NCI-H1694 (cell line): ENCODE measurements at regions not wholly inside any gene's neighbourhood (a gene's known extent, or its start where the extent isn't known, plus 50 kb on each side); places are given as distances from the start of the nearest gene placed in this dataset.
"Not testable (repeated sequence)": the region's sequence is repeated elsewhere in the genome, so short reads cannot be mapped to it uniquely, and the experiment has no call there.

Source experiments
- DNase-seq: peaks from one replicate; lab custom pipeline; 2025; lab: John Stamatoyannopoulos, UW

DNA sequence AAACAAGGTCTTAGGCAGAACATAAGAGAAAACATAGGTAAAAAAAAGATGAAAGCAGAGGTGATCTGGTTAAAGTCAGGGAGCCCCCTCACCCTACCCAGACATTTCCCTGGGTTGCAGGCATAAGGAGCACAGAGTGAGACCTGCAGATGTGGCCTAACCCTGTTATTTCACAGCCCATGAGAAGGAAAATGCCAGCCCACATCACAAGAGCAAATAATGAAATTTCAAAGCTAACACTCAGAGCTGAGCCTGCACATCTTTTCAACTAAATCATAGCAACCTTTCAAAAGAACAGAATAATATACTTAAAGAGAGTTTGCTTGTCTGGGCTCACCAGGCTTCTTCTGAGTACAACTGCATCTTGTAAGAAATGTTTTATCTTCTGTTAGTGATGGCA lies 295.4 kb downstream of the RPAP3 start:
- DNase-seq, result no peak

DNA sequence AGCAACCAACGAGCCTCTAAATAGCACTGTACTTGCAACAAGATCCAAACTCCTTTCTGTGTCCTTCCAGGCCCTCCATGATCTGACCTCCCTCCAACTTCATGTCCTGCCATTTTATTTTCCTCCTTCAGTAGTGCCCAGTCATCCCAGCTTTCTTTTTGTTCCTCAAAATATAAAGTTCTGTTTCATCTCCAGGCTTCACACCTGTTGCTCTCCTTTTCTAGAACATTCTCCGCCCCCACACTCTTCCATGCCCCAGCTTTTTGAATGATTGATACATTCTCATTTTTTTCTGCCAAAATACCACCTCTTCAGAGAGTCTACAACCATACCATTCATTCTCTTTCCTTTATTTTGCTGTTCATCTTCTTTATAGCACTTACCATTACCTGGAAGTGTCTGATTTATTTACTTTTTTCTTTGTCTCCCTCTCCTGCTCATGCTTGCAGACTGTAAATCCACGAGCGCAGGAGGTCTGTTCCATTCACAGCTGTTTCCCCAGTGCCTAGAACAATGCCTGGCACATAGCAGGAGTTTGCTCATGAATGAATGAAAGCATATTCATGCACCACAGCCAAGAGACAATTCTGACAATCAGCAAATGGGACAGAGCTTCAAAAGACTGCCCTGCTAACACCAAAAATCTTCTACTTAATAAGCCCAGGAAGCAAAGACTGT lies 296.4 kb downstream of the RPAP3 start:
- no peak for DNase-seq

DNA sequence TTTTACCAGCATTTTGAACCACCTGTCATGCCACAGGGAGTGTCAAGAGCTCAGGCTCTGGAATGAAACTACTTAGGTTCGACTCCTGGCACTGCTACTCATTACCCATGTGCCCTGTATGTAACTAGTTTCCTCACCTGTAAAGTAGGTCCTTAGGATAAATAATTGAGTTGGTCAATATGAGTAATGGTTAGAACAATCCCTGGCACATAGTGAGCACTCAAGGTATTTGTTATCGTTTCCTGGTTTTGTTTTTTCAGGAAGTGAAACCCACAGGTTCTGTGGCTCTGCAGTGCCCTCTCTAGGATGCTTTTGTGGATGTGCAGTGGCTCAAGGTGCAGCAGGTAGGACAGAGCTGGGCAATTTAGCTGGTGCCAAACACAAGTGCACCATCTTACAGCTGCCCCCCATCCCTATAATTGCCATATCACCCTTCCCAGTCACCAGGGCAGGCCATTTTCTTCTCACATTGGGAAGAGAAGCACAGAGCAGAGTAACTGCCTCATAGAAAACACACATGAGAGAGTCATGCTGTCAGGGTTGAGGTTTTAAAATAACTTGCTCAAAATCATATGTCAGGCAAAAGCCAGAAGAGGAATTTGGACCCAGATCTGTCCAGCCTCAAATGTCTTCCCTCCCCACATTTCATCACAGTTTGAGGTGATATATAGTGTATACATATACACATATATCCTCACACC lies 297.5 kb downstream of the RPAP3 start:
- DNase-seq, result no peak

DNA sequence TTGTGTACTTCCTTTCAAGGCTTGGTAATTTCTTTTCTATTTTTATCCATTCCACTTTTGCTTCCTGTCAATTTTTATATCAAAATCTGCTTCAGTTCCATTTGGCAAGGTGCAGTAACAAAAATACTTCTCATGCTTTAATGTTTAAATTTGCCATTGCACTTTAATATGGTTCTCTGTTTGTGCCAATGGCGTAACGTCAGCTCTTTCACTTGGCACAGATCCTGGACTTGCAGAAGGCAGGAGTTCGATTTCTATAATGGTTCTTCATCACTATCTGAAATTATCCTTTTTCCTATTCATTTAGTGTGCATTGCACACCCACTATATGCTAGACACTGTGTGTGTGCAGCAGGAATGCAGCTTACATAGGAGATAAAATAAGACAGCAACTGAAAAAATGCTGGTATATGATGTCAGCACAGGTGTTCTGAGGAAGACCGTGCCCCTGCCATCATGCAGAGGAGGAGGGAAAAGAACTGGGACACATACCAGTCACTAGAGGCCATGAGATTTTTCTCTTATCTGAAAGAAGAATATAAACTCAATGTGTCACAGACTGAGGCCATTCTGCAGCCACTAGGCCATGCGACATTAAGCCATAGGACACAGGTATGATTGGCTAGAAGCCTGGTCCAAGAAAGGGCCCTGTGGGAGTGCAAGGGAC lies 298.2 kb downstream of the RPAP3 start:
- DNase-seq, result no peak

DNA sequence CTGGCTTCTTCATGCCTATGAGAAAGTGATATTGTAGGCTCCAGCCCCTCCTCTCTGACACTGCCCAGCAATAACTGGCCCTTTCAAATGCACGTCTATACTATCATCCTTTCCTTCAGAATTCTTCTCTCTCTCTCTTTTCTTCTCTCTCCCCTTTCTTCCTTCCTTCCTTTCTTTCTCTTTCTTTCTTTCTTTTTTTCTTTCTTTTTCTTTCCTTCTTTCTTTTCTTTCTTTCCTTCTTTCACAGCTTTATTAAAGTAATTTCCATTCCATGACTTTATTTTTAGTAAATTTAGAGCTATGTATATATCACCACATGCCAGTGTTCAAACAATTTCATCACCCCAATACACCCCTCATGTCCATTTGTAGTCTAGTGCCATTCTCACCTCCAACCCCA lies 302.1 kb downstream of the RPAP3 start:
- no peak for DNase-seq

DNA sequence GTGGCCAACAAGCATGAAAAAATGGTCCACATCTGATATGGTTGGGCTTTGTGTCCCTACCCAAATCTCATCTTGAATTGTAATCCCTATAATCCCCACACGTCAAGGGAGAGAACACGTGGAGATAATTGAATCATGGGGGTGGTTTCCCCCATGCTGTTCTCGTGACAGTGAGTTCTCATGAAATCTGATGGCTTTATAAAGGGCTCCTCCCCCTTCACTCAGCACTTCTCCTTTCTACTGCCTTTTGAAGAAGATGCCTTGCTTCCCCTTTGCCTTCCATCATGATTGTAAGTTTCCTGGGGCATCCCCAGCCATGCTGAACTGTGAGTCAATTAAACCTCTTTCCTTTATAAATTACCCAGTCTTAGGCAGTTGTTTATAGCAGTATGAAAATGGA lies 304.6 kb downstream of the RPAP3 start:
- not testable (repeated sequence) for DNase-seq

DNA sequence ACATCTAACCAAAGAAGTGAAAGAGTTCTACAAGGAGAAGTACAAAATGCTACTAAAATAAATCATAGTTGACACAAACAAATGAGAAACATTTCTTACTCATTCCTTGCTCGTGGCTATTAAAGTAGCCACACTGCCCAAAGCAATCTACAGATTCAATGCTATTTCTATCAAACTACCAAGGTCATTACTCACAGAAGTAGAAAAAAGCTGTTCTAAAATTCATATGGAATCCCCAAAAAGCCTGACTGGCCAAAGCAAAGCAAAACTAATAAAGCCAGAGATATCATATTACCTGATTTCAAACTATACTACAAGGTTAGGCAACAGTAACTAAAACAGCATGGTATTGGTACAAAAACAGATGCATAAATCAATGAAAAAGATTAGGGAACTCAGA lies 305.6 kb downstream of the RPAP3 start:
- DNase-seq, result no peak

DNA sequence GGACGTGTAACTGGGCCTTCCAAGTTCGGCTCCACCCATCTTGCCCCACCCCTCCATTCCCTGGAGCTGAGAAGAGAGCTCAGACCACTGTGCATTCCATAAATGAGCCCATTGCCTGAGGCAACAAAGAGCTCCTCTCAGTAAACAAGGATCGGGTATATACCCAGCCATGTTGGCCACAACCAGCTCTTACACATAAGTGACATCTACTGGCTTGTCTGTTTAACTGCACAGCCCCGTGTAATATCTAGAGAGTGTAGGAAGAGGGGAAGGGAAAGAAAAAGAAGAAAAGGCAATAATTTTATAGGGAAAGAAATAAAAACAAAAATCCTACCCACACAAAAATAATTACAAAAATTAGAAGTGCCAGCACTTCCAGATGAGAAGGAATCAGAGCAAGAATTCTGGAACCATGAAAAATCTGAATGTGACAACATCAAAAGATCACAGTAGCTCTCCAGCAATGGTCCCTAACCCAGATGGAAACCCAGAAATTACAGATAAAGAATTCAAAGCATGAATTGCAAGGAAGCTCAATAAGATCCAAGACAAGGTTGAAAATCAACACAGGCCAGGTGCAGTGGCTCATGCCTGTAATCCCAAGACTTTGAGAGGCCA lies 308.1 kb downstream of the RPAP3 start:
- DNase-seq, result no peak

DNA sequence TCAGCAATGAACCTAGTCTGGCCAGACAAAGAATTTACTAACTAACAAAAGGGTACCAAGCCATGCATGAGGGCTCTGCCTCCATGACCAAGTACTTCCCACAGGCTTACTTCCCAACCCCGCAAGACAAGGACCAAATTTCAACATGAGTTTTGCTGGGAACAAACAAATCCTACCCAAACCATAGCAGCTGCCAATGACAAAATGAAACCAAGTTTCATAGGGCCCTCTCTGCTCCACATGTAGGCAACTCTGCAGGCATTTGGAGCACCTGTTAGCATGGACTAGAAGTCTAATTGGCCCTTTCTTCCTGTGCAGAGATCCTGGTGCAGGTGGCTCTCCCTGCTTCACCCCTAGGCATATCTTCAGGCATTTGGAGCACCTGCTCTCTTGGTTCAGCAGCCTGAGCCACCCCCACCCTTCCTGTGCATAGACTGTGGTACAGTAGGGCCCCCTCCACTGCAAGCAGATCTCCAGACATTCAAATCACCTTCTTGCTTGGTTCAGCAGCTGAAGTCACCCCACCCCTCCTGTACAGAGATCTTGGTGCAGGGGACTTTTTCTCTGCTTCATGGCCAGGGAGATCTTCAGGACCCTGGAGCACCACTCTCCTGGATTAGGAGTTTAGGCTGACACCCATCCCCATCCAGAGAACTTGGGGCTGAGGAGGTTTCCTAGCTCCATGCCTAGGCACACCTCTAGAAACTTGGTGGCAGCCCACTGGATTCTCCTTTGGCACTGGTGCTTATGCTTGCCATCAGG lies 308.7 kb downstream of the RPAP3 start:
- no peak for DNase-seq

DNA sequence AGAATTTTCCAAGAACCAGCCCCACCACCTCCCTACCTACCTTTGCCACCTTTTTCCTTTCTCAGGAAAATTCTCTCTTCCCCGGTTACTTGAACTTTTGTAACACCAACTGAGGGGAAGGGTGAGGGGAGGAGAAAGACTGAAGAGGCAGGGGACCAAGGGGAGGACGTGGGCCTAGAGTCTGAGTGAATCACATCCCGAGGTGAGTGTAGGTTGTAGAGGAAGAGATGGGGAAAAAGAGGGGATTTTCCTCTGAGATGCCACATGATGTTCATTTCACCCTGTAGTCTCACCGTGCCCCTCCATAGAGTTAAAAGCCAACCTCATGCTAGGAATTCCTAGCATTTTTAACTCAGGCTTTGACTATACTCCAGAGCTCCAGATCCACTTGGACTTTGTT lies 311.8 kb downstream of the RPAP3 start:
- no peak for DNase-seq

DNA sequence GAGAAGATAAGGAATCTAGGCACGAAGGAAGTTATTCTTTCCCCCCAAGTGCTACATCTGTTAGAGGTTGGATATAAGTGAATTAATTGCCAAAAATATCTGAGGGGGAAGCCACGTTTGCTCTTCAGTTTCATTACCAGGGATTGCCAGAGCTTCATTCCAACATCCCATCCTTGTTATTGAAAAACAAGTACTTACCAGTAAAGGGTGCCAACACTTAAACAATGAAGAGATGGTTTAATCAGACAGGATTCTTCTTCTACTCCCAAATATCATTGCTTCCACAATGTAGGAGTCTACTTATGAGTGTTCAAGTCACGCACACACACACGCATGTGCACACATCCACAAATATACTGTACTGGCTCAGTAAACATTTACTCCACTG lies 312.4 kb downstream of the RPAP3 start:
- DNase-seq, result no peak

DNA sequence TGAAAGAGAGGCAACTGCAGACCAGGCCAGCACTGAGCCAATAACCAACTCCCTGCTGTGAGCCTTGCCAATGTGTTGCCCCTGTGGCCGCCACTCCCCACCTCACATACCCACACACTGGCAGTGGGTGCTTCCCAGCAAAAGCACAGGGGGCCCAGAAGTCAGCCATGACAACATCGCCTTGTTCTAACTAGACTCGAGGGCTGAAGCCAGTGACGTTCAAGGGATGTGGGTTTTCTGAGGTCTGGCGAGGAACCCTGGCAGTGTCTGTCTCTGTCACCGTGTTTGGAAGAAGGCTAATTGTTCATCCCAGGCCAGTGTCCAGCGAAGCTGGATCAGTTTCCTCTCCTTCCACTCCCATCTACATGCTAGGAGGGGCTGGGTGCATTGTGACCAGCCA lies 311.8 kb upstream of the AMIGO2 start:
- no peak for DNase-seq

DNA sequence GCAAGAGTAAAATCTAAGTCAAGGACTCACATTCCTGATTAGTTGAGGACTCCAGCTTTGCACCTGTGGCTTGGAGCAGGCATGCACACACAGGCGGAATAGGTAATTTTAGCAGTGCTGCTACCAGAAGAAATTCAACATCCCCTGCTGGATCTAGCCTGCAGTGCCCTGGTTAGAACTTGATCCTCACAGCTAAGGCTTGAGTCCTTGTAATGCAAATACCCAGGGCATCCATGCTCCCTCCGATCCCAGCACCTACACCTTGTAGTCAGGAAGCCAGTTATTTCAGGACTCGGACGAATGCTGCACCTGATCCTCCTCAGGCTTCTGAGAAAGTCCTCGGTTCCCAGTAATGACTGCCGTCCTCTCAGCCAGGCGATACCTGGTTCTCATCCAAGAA lies 309.0 kb upstream of the AMIGO2 start:
- DNase-seq, result no peak

DNA sequence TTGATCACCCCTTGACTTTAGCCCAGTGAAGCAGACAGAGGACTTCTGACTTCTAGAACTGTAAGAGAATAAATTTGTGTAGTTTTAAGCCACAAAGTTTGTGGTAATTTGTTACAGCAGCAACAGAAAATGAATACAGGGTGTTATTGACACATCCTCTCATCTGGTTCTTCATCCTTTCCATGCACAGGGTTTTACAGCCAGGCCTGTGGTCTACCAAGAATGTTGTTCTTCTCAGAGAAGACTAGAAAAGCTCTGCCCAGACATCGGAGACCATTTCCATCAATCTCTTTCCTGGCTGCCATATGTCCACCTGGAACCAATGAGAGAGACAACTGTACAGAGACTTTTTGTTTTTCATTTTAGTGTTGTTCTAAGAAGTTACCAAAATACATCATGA lies 308.2 kb upstream of the AMIGO2 start:
- DNase-seq, result no peak

DNA sequence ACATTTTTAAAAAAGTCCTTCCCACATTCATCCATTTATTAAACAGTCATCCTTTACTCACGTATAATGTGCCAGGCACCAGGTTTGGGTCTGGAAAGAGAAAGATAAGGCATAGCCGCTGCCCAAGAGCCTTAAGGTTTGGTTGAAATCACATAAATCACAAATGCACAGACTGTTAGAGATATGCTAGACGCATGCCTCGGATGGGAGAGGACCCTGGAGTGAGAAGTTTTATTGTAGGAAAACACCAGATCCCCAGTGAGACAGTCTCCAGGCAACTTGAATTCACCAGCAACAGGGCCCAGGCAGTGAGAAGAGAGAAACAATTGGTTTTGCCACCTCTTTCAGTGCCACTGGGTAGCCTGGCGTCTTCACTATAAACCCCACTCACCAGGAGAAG lies 305.9 kb upstream of the AMIGO2 start:
- no peak for DNase-seq

DNA sequence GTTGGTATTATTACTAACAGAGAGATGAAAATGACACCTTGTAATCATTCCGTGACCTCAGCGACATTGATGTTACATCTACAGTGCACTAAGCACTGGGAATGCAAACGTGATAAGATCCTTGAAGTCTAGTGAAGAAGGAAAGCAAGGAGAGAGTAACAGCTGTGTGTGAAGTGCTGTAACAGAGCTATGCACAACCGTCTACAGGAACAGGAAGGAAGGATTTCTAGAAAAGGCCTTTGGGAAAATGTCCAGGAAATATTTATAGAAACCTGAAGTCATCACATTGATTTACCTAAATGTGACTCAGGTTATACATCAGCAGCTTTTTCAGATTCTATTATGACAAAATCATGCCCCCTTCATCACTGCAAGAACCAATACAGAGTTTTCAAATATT lies 304.2 kb upstream of the AMIGO2 start:
- no peak for DNase-seq

DNA sequence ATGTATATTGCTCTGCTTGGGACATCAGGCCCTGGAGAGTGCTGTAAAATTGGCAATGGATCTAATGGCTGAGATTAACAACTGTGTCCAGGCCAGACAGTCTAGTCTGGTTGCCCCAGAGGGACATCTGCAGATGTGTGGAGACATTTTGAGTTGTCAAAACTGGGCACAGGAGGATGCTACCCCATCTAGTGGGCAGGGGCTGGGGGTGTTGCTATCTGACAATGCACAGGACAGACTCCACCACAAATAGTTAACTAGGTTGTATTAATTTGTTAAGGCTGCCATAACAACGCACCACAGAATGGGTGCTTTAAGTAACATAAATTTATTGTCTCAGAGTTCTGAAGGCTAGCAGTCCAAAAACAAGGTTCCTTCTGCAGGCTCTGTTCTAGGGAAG lies 302.5 kb upstream of the AMIGO2 start:
- DNase-seq, result no peak

DNA sequence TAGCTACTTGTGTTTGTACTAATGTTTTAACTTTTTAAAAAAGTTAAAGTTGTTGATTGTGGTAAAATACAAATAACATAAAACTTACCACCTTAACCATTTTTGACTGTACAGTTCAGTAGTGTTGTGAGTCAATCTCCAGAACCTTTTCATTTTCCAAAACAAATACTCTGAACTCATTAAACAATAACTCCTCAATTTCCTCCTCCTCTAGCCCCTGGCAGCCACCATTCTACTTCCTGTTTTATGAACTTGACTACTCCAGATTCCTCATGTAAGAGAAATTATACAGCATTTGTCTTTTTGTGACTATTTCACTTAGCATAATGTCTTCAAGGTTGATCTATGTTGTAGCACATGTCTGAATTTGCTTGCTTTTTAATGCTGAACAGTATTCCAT lies 299.1 kb upstream of the AMIGO2 start:
- no peak for DNase-seq

DNA sequence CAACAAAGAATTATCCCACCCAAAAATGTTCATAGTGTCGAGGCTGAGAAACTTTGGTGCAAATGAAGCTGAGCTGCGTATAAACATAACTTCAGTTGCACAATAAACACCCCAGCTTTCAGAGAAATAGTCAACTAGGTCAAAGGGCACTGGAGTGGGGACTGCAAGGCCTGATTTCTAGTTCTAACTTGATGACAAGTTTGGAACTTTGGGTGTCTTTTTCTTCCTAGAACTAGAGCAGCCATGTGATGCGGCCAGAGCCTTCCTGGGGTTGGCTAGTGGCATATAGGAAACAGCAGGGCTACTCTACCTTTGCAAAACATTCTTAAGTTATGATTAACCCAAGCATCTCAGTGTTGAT lies 298.4 kb upstream of the AMIGO2 start:
- DNase-seq, result no peak

DNA sequence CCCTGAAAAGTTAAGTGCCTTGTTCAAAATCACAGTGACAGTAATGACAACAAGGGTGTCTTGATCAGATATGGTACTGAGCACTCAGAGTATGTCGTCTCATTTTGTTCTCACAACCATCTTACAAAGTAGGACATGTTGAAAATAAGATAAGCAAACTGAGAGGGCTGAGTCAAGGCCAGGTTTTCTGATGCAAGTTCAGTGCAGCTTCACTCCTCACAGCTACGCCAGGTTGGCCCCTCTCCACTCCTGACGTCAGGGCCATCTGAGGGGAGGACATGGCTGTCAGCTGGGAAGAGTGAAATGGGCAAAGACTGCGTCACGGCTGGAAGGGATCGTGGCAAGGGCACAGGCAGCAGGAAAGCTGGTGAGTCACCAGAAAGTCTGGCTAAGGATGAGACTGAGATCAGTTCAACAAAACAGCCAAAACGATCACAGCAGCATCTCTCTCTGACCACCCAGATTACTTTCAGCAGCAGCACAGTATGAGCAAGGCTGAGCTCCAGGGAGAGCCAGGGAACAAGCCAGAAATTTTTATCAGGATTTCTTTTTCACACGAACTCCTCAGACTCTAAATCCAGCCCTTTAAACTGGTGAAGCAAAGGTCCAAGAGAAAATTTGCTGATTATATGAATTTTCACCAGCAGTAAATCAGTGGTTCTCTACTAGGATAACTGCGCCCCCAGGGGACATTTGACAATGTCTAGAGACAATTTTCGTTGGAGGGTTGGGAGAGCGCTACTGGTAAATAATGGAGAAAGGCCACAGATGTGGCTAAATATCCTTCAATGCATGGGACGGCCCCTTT lies 297.9 kb upstream of the AMIGO2 start:
- no peak for DNase-seq

DNA sequence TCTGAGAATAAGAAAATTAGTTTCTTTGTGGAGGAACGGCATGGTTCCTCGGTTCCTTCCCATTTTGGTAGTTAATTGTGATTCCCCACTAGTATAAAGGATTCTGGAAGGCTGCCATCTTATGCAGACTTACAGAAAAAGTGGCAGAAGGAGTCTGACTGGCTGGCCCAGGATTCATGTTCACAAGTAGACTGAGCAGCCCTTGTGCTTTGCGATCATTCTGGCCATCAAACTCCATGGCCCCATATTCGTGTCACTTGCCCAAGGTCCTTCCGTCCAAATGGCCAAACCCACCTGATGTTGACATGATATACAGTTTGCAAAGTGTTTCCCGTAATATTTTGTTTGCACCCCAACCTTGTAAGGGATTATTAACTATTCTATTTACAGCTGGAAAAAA lies 297.2 kb upstream of the AMIGO2 start:
- no peak for DNase-seq
